ENCODE measurements at regions not wholly inside any gene's neighbourhood (a gene's known extent, or its start where the extent isn't known, plus 50 kb on each side); places are given as distances from the start of the nearest gene placed in this dataset.

DNA sequence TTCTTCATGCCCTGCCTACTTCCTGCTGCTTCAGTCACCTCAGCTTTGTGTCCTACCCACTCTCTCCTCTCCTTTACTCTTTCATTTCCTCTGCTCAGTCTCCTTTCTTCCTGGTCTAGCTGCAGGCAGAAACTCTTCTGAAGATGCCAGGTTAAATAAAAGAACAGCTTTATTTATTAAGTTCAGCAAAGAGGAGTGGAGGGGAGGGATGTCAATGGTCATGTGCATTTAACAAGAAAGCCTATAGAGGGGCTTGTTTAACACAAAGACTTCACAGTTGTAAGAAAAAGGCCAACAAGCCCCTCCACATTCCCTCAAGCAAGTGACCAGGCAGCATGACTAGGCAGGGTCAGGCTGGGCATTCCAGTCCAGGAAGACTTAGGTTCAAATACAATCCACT, 609.2 kb downstream of the INSC start:
- DNase-seq (no peak), FAIRE-seq (no peak)
- H3K27me3 ChIP-seq (ENCODE audit: control insufficient read depth in 3 of 3, insufficient read depth in 3 of 3, low read length in 3 of 3): no peaks in the 10 kb centered on the region
- H3K9me3 ChIP-seq (ENCODE audit: control insufficient read depth in 2 of 2, insufficient read depth in 1 of 2, low read depth in 1 of 2, low read length in 1 of 2): peaks cover 0 to 10% of the 10 kb centered on the region in 2 donors
- no peak overlapping the region for H3K27ac ChIP-seq (ENCODE audit: low read depth in 1 of 3, low read length in 2 of 3)
- H3K4me3 ChIP-seq (ENCODE audit: low read depth in 1 of 3, low read length in 3 of 3): no peak overlapping the region
- no peaks in the 10 kb centered on the region for H3K4me1 ChIP-seq (ENCODE audit: control insufficient read depth in 3 of 3, insufficient read depth in 2 of 3, low read depth in 1 of 3, low read length in 2 of 3)
- no peaks in the 10 kb centered on the region for H3K36me3 ChIP-seq (ENCODE audit: control insufficient read depth in 3 of 3, insufficient read depth in 2 of 3, low read depth in 1 of 3, low read length in 3 of 3)

DNA sequence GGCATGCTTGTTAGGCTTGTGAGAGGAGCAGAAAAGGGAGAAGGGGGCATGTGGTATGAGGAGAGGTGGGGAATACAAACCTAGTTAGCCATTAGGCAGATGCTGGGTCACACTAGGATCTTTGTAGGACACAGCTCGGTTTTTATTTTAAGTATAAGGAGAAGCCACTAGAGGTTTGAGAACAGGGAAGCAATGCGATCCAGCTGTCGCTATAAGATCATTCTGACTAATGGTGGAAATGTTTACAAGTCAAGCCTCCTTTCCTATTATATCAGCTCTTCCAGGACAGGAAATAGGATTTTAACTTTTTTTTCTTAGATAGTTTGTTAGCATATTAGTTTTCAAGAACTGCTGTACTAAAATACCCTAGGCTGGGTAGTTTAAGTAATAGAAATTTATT, 609.9 kb downstream of the INSC start:
- Histone ChIP-seq H3K27me3 (ENCODE audit: control insufficient read depth in 3 of 3, insufficient read depth in 3 of 3, low read length in 3 of 3) (no peaks in the 10 kb centered on the region), H3K9me3 (ENCODE audit: control insufficient read depth in 2 of 2, insufficient read depth in 1 of 2, low read depth in 1 of 2, low read length in 1 of 2) (peaks cover 0 to 10% of the 10 kb centered on the region in 2 donors), H3K4me1 (ENCODE audit: control insufficient read depth in 3 of 3, insufficient read depth in 2 of 3, low read depth in 1 of 3, low read length in 2 of 3) (no peaks in the 10 kb centered on the region), H3K36me3 (ENCODE audit: control insufficient read depth in 3 of 3, insufficient read depth in 2 of 3, low read depth in 1 of 3, low read length in 3 of 3) (no peaks in the 10 kb centered on the region), H3K4me3 (ENCODE audit: low read depth in 1 of 3, low read length in 3 of 3) (no peak overlapping the region), H3K27ac (ENCODE audit: low read depth in 1 of 3, low read length in 2 of 3) (peak overlapping the region in 1 of 3 donors; percentile 2)
- WGBS, 3 donors: 68 to 94% (median 90%) methylated on average over 3 of the region's 3 CpGs
- no peak for FAIRE-seq
- no peak for DNase-seq

DNA sequence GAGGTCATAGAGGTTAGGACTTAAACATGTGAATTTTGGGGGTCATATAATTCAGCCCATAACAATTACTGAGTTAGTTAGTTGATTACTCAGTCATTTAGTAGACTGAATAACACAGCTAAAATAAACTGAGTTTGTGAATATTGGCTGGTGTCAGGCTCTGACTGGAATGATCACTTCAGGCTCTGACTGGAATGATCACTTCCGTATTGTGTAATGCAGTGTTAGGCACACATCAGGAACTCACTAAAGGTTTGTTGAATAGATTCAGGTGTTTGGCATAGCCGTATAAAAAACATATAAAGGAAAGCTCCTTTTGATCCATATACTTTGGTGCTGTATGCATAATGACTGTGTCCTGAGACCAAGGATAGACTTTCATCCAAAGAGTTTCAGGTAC, 610.5 kb downstream of the INSC start:
- no peak for DNase-seq
- H3K27me3 ChIP-seq (ENCODE audit: control insufficient read depth in 3 of 3, insufficient read depth in 3 of 3, low read length in 3 of 3): no peaks in the 10 kb centered on the region
- 67 to 89% (median 88%) methylated on average over 2 of the region's 2 CpGs for WGBS, 3 donors
- no peaks in the 10 kb centered on the region for H3K36me3 ChIP-seq (ENCODE audit: control insufficient read depth in 3 of 3, insufficient read depth in 2 of 3, low read depth in 1 of 3, low read length in 3 of 3)
- H3K27ac ChIP-seq (ENCODE audit: low read depth in 1 of 3, low read length in 2 of 3): no peak overlapping the region
- H3K4me1 ChIP-seq (ENCODE audit: control insufficient read depth in 3 of 3, insufficient read depth in 2 of 3, low read depth in 1 of 3, low read length in 2 of 3): no peaks in the 10 kb centered on the region
- H3K9me3 ChIP-seq (ENCODE audit: control insufficient read depth in 2 of 2, insufficient read depth in 1 of 2, low read depth in 1 of 2, low read length in 1 of 2): peaks cover 0 to 10% of the 10 kb centered on the region in 2 donors
- no peak for FAIRE-seq
- H3K4me3 ChIP-seq (ENCODE audit: low read depth in 1 of 3, low read length in 3 of 3): no peak overlapping the region

DNA sequence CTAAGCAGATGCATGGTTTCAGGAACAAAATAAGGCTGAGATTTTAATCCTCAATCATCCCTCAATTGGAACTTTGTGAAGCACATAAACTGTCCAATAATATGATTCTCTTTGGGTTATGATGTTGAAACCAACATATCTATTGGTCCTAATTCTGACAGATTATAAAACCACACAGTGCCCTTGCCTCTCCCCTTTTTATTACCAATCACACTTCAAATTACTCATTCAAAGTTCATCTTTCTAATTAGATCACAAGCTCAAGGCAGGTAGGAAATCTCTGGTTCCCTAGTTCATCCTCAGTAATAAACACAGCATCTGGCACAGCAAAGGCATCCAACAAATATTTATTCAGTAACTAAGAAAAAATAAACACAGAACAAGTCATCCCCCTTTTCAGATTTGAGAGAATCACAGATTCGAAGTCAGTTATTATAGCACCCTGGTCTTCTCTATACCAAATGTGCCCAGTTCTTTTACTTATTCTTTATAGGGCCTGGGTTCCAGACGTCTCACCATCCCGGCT, 611.6 kb downstream of the INSC start:
- no peak for FAIRE-seq

DNA sequence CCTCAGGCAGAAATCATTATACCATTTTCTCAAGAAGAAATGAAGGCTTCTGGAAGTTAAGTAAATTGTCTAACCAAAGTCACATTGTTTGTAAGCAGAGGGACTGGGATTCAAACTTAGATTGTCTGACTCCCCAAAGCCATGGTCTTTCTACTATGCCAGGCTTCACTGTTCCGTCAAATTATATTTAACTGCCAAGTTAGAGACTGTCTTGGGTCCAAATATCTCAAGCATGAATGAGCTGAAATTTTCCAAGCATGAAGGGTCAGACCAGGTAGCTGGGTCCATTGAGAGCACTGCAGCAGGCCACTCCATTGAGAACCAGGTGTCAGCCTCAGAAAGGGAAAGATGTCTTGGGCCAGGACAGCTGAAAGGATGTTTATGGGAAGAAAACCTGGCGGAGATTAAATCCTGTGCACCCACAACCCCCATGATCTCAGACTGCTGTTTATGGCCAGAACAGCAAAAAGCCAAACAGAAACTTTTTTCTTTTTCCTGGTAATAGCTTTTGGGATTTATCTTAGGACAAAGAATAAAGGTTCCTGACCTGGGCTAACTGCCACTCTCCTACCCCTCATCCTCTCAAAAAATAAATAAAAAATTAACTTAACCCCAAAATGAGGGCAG, 612.3 kb downstream of the INSC start:
- DNase-seq (no peak), FAIRE-seq (no peak)
- Histone ChIP-seq H3K9me3 (ENCODE audit: control insufficient read depth in 2 of 2, insufficient read depth in 1 of 2, low read depth in 1 of 2, low read length in 1 of 2) (peaks cover 0 to 6% of the 10 kb centered on the region in 2 donors), H3K4me1 (ENCODE audit: control insufficient read depth in 3 of 3, insufficient read depth in 2 of 3, low read depth in 1 of 3, low read length in 2 of 3) (no peaks in the 10 kb centered on the region), H3K36me3 (ENCODE audit: control insufficient read depth in 3 of 3, insufficient read depth in 2 of 3, low read depth in 1 of 3, low read length in 3 of 3) (no peaks in the 10 kb centered on the region), H3K27ac (ENCODE audit: low read depth in 1 of 3, low read length in 2 of 3) (no peak overlapping the region), H3K27me3 (ENCODE audit: control insufficient read depth in 3 of 3, insufficient read depth in 3 of 3, low read length in 3 of 3) (no peaks in the 10 kb centered on the region), H3K4me3 (ENCODE audit: low read depth in 1 of 3, low read length in 3 of 3) (no peak overlapping the region)
- WGBS, 3 donors: 76 to 90% (median 85%) methylated on average over 2 of the region's 2 CpGs

More for the DNA sequence above, 611.6 kb downstream of the INSC start:
- Histone ChIP-seq H3K27ac (ENCODE audit: low read depth in 1 of 3, low read length in 2 of 3) (no peak overlapping the region), H3K27me3 (ENCODE audit: control insufficient read depth in 3 of 3, insufficient read depth in 3 of 3, low read length in 3 of 3) (no peaks in the 10 kb centered on the region), H3K4me1 (ENCODE audit: control insufficient read depth in 3 of 3, insufficient read depth in 2 of 3, low read depth in 1 of 3, low read length in 2 of 3) (no peaks in the 10 kb centered on the region), H3K9me3 (ENCODE audit: control insufficient read depth in 2 of 2, insufficient read depth in 1 of 2, low read depth in 1 of 2, low read length in 1 of 2) (peaks cover 0 to 10% of the 10 kb centered on the region in 2 donors), H3K36me3 (ENCODE audit: control insufficient read depth in 3 of 3, insufficient read depth in 2 of 3, low read depth in 1 of 3, low read length in 3 of 3) (no peaks in the 10 kb centered on the region), H3K4me3 (ENCODE audit: low read depth in 1 of 3, low read length in 3 of 3) (no peak overlapping the region)
- DNase-seq: peak; percentile 24 to 53
- WGBS, 3 donors: 72 to 82% (median 78%) methylated on average over 3 of the region's 3 CpGs

DNA sequence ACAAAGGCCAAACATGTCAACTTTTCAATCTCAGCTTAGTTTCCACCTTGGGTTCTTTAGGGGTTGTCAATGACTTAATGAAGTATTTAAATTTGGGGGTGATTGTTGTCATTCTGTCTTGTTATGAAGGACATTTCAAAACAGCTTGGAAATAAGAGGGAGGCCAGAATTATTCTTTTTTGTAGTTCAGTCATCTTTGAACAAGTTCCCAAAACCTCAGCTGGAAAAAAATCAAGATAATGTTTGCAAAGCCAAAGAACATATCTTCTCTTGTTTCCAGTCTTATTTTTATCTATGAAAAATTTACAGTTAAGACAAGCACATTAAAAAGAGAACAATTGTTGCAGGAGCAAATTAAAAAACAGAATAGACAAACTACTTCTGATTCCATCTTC, 612.8 kb downstream of the INSC start:
- no peak overlapping the region for H3K4me3 ChIP-seq (ENCODE audit: low read depth in 1 of 3, low read length in 3 of 3)
- H3K4me1 ChIP-seq (ENCODE audit: control insufficient read depth in 3 of 3, insufficient read depth in 2 of 3, low read depth in 1 of 3, low read length in 2 of 3): no peaks in the 10 kb centered on the region
- H3K9me3 ChIP-seq (ENCODE audit: control insufficient read depth in 2 of 2, insufficient read depth in 1 of 2, low read depth in 1 of 2, low read length in 1 of 2): peaks cover 0 to 1% of the 10 kb centered on the region in 2 donors
- H3K36me3 ChIP-seq (ENCODE audit: control insufficient read depth in 3 of 3, insufficient read depth in 2 of 3, low read depth in 1 of 3, low read length in 3 of 3): no peaks in the 10 kb centered on the region
- no peak for FAIRE-seq
- no peaks in the 10 kb centered on the region for H3K27me3 ChIP-seq (ENCODE audit: control insufficient read depth in 3 of 3, insufficient read depth in 3 of 3, low read length in 3 of 3)
- H3K27ac ChIP-seq (ENCODE audit: low read depth in 1 of 3, low read length in 2 of 3): no peak overlapping the region
- DNase-seq: no peak

DNA sequence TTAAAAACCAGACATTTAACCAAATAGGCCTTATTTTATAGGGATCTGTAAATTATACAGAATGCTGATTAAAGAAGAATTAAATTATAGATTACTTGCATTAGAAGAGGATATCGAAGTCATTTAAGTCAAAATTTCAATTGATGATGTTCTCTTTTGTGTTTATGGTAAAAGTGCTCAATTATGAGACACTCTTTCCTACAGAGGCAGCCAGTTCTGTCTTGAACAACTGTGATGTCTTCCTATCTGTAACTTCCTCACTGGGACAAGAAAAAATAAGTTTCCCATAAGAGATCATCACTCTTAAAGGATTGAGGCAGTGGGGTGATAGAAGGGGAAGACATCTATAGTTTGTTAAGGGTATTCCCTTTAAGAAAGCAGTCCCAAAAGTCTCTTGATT, 613.5 kb downstream of the INSC start:
- Histone ChIP-seq H3K4me3 (ENCODE audit: low read depth in 1 of 3, low read length in 3 of 3) (no peak overlapping the region), H3K27me3 (ENCODE audit: control insufficient read depth in 3 of 3, insufficient read depth in 3 of 3, low read length in 3 of 3) (no peaks in the 10 kb centered on the region), H3K9me3 (ENCODE audit: control insufficient read depth in 2 of 2, insufficient read depth in 1 of 2, low read depth in 1 of 2, low read length in 1 of 2) (no peaks in the 10 kb centered on the region), H3K4me1 (ENCODE audit: control insufficient read depth in 3 of 3, insufficient read depth in 2 of 3, low read depth in 1 of 3, low read length in 2 of 3) (no peaks in the 10 kb centered on the region), H3K36me3 (ENCODE audit: control insufficient read depth in 3 of 3, insufficient read depth in 2 of 3, low read depth in 1 of 3, low read length in 3 of 3) (no peaks in the 10 kb centered on the region), H3K27ac (ENCODE audit: low read depth in 1 of 3, low read length in 2 of 3) (no peak overlapping the region)
- no peak for DNase-seq
- 78 to 88% (median 79%) methylated on average over 1 of the region's 1 CpG for WGBS, 3 donors
- FAIRE-seq: no peak

DNA sequence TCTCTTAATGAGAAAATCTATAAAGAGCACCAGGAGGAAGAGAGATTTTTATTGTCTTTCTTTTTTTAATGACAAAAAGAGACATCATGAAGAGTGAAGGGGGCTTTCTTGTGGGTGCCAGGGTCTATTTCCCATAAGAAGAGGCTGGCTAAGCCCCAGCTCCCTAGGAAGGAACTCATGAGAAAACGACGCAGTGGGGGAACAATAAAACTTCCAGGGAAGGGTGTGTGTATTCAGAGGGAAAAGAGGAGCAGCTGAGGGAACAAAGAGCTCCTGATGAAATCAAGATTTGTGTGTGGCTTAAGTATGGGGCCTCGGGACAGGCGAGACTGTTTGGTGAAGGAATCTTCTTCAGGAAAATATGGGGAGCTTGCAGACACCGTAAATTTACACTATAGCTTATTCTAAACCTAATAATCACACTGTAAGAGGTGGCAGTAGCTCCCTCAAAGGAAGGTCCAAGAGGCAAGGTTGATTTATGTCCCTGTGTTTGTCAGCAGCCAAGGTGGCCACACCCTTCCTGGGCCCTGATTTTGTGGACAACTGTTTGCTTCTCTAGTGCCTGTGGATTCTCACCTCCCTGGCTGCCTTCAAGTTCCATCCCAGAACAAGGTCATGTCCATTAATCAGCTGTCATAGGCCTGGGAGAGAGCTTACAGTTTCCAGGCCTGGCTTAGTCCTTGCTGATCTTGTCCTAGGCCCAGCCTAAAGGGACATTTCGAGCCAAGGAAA, 615.7 kb downstream of the INSC start:
- 45 to 62% (median 61%) methylated on average over 6 of the region's 6 CpGs for WGBS, 3 donors
- no peak for FAIRE-seq

More for the DNA sequence above, 615.7 kb downstream of the INSC start:
- DNase-seq: no peak
- Histone ChIP-seq H3K27ac (ENCODE audit: low read depth in 1 of 3, low read length in 2 of 3) (no peak overlapping the region), H3K36me3 (ENCODE audit: control insufficient read depth in 3 of 3, insufficient read depth in 2 of 3, low read depth in 1 of 3, low read length in 3 of 3) (no peaks in the 10 kb centered on the region), H3K4me1 (ENCODE audit: control insufficient read depth in 3 of 3, insufficient read depth in 2 of 3, low read depth in 1 of 3, low read length in 2 of 3) (no peaks in the 10 kb centered on the region), H3K27me3 (ENCODE audit: control insufficient read depth in 3 of 3, insufficient read depth in 3 of 3, low read length in 3 of 3) (no peaks in the 10 kb centered on the region), H3K9me3 (ENCODE audit: control insufficient read depth in 2 of 2, insufficient read depth in 1 of 2, low read depth in 1 of 2, low read length in 1 of 2) (no peaks in the 10 kb centered on the region), H3K4me3 (ENCODE audit: low read depth in 1 of 3, low read length in 3 of 3) (no peak overlapping the region)

Data from small intestine (tissue), 7 donors.